ENCODE measurements at regions not wholly inside any gene's neighbourhood (a gene's known extent, or its start where the extent isn't known, plus 50 kb on each side); places are given as distances from the start of the nearest gene placed in this dataset.
"Not testable (repeated sequence)": the region's sequence is repeated elsewhere in the genome, so short reads cannot be mapped to it uniquely, and the experiment has no call there.

GRCh38 chr4:125011646-125012045, 299.1 kb upstream of the ANKRD50 start:
- no peak for ATAC-seq
- intact Hi-C loops (cut with DNase I): no loop called here
- no peak for DNase-seq (ENCODE audit: missing footprints)

GRCh38 chr4:125010796-125011503, 298.4 kb upstream of the ANKRD50 start:
- ATAC-seq: no peak
- DNase-seq (ENCODE audit: missing footprints): no peak
- intact Hi-C loops (cut with DNase I): no loop called here

GRCh38 chr4:125008676-125009075, 296.1 kb upstream of the ANKRD50 start:
- DNase-seq (ENCODE audit: missing footprints) (no peak), ATAC-seq (no peak)
- intact Hi-C loops (cut with DNase I): no loop called here

- DNase-seq (ENCODE audit: missing footprints) (no peak), ATAC-seq (no peak)
- intact Hi-C loops (cut with DNase I): no loop called here
These were observed 292.1 kb upstream of the ANKRD50 start for GRCh38 chr4:125004676-125005075.

- DNase-seq (ENCODE audit: missing footprints) (no peak), ATAC-seq (no peak)
- intact Hi-C loops (cut with DNase I): no loop called here
These were observed 291.3 kb upstream of the ANKRD50 start for GRCh38 chr4:125003840-125004239.

- intact Hi-C loops (cut with DNase I): no loop called here
- ATAC-seq (no peak), DNase-seq (ENCODE audit: missing footprints) (no peak)
These were observed 285.5 kb upstream of the ANKRD50 start for GRCh38 chr4:124997991-124998390.

GRCh38 chr4:124997124-124997523, 284.6 kb upstream of the ANKRD50 start:
- intact Hi-C loops (cut with DNase I): no loop called here
- ATAC-seq (no peak), DNase-seq (ENCODE audit: missing footprints) (no peak)

- intact Hi-C loops (cut with DNase I): no loop called here
- ATAC-seq (no peak), DNase-seq (ENCODE audit: missing footprints) (no peak)
These were observed 281.3 kb upstream of the ANKRD50 start for GRCh38 chr4:124993838-124994237.

- DNase-seq (ENCODE audit: missing footprints): no peak
- intact Hi-C loops (cut with DNase I): no loop called here
- no peak for ATAC-seq
These were observed 277.9 kb upstream of the ANKRD50 start for GRCh38 chr4:124990398-124990797.

- DNase-seq (ENCODE audit: missing footprints): no peak
- intact Hi-C loops (cut with DNase I): no loop called here
- ATAC-seq: no peak
These were observed 267.8 kb upstream of the ANKRD50 start for GRCh38 chr4:124980276-124980752.

- DNase-seq (ENCODE audit: missing footprints); intact Hi-C loops (cut with DNase I); ATAC-seq: not testable (repeated sequence)
These were observed 266.0 kb upstream of the ANKRD50 start for GRCh38 chr4:124978536-124978935.

- intact Hi-C loops (cut with DNase I): no loop called here
- no peak for DNase-seq (ENCODE audit: missing footprints)
- no peak for ATAC-seq
These were observed 264.5 kb upstream of the ANKRD50 start for GRCh38 chr4:124977045-124977444.

GRCh38 chr4:124974152-124974551, 261.6 kb upstream of the ANKRD50 start:
- no peak for ATAC-seq
- intact Hi-C loops (cut with DNase I): no loop called here
- DNase-seq (ENCODE audit: missing footprints): no peak

- intact Hi-C loops (cut with DNase I): no loop called here
These were observed 261.2 kb upstream of the ANKRD50 start for GRCh38 chr4:124973716-124974115.

GRCh38 chr4:124970011-124970410, 257.5 kb upstream of the ANKRD50 start:
- intact Hi-C loops (cut with DNase I): no loop called here
- ATAC-seq: no peak
- no peak for DNase-seq (ENCODE audit: missing footprints)

More at GRCh38 chr4:124973716-124974115, 261.2 kb upstream of the ANKRD50 start:
- DNase-seq (ENCODE audit: missing footprints) (no peak), ATAC-seq (no peak)

- ATAC-seq (no peak), DNase-seq (ENCODE audit: missing footprints) (no peak)
- intact Hi-C loops (cut with DNase I): no loop called here
These were observed 253.0 kb upstream of the ANKRD50 start for GRCh38 chr4:124965497-124965891.

GRCh38 chr4:124964852-124965496, 252.4 kb upstream of the ANKRD50 start:
- DNase-seq (ENCODE audit: missing footprints): no peak
- ATAC-seq: no peak
- intact Hi-C loops (cut with DNase I): no loop called here

- ATAC-seq (no peak), DNase-seq (ENCODE audit: missing footprints) (no peak)
- intact Hi-C loops (cut with DNase I): no loop called here
These were observed 251.7 kb upstream of the ANKRD50 start for GRCh38 chr4:124964251-124964650.

- intact Hi-C loops (cut with DNase I): no loop called here
- DNase-seq (ENCODE audit: missing footprints) (no peak), ATAC-seq (no peak)
These were observed 248.7 kb upstream of the ANKRD50 start for GRCh38 chr4:124961138-124961750.

- intact Hi-C loops (cut with DNase I): no loop called here
- DNase-seq (ENCODE audit: missing footprints) (no peak), ATAC-seq (no peak)
These were observed 246.3 kb upstream of the ANKRD50 start for GRCh38 chr4:124958847-124959246.
